GM21717 (cell line): ENCODE measurements at regions not wholly inside any gene's neighbourhood (a gene's known extent, or its start where the extent isn't known, plus 50 kb on each side); places are given as distances from the start of the nearest gene placed in this dataset.
A peak's percentile ranks its signal among the peaks of the same experiment; 100 is the strongest.

Source experiments
- ATAC-seq: cut with Tn5 transposase; IDR thresholded peaks from one replicate; pipeline ENCODE4 v1.9.1; 2021; ENCODE audit warnings: mild to moderate bottlenecking, moderate library complexity; ENCODE audit not compliant: unreplicated experiment

DNA sequence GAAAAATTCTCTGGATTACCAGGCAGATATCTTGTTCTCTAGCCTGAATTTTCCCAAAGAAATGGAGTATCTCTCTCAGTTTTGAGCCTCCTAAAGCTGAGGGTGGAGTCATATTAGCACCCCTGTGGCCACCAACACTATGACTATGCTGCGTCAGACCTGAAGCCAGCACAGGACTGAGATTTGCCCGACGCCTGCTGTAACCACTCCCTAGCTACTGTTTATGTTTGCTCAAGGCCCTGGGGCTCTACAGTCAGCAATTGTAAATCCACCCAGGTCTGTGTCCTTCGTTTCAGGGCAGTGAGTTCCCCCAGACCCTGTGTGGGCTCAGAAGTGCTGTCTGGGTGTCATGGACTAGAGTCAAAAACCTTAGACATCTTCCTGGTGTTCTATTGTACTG is 61.4 kb downstream of the ZXDA start:
- no peak for ATAC-seq

DNA sequence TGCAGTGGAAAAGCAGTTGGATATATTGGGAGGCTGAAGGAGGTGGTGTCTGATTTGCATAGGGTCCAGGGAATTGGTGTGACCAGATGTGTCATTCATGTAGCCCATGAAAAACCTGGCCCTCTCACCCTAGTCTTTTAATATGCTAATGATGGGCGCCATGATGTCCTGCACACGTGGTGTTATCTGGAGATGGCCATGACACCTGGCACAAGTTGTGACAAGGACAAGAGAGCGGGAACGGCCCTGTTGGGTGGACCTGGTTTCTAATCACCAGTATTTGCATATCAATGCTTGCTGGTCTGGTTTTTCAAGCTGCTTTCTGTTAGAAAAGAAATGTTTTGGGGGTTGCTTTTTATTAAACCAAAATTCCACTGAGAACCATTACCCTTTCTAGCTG is 87.4 kb downstream of the ZXDA start:
- ATAC-seq: no peak

DNA sequence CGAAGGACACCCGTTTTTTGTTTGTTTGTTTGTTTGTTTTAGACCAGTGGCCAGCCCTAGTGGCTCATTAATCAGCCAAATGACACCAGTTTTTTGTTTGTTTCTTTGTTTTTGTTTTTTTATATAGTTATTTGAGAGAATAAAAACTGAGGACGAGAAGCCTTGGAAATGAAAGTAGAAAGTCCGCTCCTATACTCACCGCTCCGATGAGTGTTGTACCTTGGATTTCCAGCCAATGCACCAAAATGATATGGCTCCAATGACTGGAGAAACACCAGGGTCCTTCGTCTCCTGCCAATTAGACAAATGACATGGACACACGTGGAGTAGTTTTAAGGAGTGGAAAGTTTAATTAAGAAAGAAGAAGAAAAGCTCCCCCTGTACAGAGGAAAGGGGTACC is 87.9 kb downstream of the ZXDA start:
- ATAC-seq: no peak

DNA sequence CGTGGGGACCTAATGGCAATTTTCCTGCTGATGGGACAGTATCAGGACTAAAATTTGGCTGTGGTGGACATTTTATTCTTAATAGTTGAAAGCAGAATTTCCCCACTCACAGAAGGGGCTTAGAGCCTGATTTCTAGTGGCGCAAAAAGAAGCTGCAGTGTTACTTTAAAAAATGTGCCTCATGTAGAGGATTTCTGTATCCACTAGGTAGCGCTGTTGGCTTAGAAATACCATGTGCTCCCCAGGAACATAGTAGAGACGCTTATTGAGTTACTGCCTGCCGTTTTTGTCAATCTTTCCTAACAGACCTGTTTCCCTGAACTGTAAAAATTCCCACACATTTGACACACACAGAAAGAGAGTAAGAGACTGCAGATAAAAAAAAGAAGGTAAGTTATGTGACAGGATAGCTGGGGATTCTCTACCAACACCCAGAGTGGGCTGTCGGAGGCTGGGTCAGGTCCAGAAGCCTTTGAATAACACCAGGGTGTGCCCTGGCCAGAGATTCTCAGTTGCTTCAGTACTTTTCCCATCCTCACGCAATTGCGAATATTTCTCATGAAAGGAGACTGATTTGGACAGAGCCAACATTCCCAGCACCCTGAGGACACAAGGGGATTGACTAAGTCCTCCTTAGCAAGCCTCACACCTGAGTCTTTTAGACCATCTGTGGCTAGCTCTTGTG is 88.4 kb downstream of the ZXDA start:
- peak; percentile 79 for ATAC-seq

DNA sequence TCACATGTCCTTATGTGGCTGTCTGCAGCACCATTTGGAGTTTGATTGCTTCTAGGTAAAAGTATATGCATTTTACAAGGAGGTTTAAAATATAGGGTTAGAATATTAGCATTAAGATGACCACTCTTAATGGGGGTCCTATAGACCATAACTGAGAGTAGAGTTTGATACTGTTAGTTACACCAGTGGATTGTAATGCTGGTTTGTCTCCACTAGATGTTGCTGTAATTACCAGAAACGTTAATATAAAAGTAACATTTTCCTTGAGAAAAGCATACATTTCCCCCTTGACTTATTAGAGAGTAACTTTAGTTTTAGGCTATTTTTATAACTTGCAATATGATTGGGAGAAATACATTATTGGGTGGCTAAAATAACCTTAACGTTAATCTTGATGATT is 93.0 kb downstream of the ZXDA start:
- no peak for ATAC-seq

DNA sequence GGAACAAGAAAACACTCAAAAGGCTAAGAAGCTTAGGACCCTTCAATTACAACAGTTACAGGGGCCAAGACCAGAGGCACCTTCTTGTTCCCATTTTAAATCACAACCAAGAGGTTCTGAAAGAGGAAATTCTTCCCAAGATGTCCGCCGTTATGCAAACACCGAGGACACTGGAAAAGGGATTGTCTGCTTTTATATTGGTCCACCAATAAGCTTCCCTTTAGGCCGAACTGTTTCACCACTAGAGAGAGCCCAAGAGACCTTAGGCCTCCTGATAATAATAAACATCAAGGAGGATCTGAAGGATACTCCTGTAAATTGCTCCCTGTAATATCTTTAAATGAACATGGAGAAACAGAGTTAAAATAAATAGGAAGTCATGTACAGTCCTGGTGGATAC is 92.6 kb upstream of the NLRP2B start:
- no peak for ATAC-seq

DNA sequence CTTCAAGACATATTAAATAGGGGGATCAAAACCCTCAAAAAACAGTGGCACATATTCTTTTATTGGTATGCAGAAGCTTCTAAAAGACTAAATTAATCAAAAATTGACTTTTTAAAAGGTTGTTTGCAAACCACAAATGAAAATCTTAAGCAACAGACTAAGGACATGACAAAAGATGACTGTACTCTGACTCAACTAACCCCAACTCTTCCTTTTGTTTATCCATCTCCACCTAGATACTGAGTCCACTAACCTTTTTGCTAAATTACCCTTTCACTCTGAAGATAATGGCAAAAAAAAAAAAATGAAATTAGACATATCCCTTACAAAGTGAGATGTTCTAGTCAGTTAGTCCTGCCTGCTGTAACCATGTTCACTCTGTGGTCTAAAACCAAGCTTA is 91.6 kb upstream of the NLRP2B start:
- no peak for ATAC-seq

DNA sequence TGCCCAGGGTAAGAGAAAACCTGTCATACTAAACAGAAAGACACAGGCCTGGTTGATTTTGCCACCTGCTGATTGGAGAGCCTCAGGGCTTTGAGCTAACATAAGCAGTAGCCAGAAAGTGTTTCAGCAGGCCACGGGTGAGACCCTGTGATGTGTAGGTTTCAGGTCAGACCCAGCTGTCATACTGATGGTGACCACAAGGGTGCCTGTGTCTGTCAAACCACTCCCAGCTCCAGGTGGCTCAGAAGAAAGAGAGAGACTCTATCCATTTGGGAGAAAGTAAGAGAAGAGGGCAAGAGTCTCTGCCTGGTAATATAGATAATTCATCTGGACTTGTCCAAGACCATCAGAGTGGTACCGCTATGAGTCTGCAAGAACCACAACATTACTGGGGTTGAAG is 72.8 kb upstream of the NLRP2B start:
- ATAC-seq: no peak

DNA sequence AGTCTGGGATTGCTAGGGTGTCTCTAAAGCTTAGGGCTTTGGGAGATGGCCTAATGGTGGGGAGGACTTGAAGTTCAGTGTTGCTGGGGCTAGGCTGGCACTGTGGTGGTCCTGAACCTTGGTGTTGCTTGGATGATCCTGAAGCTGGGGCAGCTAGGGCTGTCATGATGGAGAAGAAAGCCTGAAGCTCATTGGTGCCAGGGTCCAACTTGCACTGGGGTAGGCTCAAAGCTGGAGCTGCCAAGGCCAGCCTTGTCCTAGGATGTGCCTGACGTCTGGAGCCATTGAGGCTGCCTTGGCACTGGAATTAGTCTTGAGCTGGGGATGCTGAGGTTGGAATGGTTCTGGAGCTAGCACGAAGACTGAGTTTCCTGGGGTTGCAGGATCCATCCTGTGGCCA is 61.0 kb upstream of the NLRP2B start:
- ATAC-seq: no peak

DNA sequence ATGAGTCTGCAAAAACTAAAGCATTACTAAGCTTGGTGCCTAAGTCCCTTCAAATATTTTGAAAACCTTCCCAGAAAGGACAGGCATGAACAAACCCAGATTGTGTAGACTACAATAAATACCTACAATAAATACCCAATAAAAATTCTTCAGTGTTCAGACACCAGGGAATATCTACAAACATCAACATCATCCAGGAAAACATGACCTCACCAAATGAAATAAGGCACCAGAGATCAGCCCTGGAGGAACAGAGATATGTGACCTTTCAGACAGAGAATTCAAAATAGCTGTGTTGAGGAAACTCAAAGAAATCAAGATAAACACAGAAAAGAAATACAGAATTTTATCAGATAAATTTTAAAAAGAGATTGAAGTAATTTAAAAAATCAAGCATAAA is 57.8 kb upstream of the NLRP2B start:
- ATAC-seq: no peak
